ENCODE measurements at regions not wholly inside any gene's neighbourhood (a gene's known extent, or its start where the extent isn't known, plus 50 kb on each side); places are given as distances from the start of the nearest gene placed in this dataset.

GRCh38 chr6:12479881-12480280 is 189.7 kb downstream of the EDN1 start (continued):
- TF ChIP-seq CHD7 (IDR thresholded peaks at IDR 0.05; ENCODE audit: insufficient replicate concordance, low read length) (no peak), RXRA (IDR thresholded peaks at IDR 0.05; ENCODE audit: insufficient read depth, low read depth, low read length) (no peak), GTF2F1 (IDR thresholded peaks at IDR 0.05; ENCODE audit: borderline replicate concordance, low read depth, low read length) (no peak), HDAC2 (IDR thresholded peaks at IDR 0.05; ENCODE audit: borderline replicate concordance in 1 of 2, low read depth in 2 of 2, low read length in 2 of 2) (no peak), GABPA (IDR thresholded peaks at IDR 0.05; ENCODE audit: borderline replicate concordance, insufficient read depth, low read length) (no peak), KDM5A (IDR thresholded peaks at IDR 0.05; ENCODE audit: low read length) (no peak), EP300 (IDR thresholded peaks at IDR 0.05; ENCODE audit: borderline replicate concordance in 1 of 2, low read depth in 2 of 2, low read length in 2 of 2) (no peak), SP2 (IDR thresholded peaks at IDR 0.05; ENCODE audit: low read length) (no peak), RBBP5 (IDR thresholded peaks at IDR 0.05; ENCODE audit: borderline replicate concordance, low read depth, low read length) (no peak), FOSL1 (IDR thresholded peaks at IDR 0.05; ENCODE audit: insufficient read depth, low read depth, low read length) (no peak), JUN (IDR thresholded peaks at IDR 0.05; ENCODE audit: low read depth, low read length) (no peak)

Measured in H1 (cell line).